GM12892 (cell line): ENCODE measurements at regions not wholly inside any gene's neighbourhood (a gene's known extent, or its start where the extent isn't known, plus 50 kb on each side); places are given as distances from the start of the nearest gene placed in this dataset.

Experiments
- DNase-seq: peaks from one replicate; pipeline ENCODE4 v3.0.0; 2011; ENCODE audit not compliant: insufficient read length
- FAIRE-seq: peaks from 2 replicates; lab custom pipeline; 2011; peaks lifted over from hg19 to GRCh38; lab: Jason Lieb, UNC
- POLR2A ChIP-seq: IDR thresholded peaks from 2 replicates; pipeline ENCODE4 v1.6.1; 2011; ENCODE audit warnings: low read depth, low read length, control low read depth
- POLR2AphosphoS5 ChIP-seq: IDR thresholded peaks from 2 replicates; pipeline ENCODE4 v1.6.1; 2011; ENCODE audit warnings: low read depth, low read length, control low read depth
- TAF1 ChIP-seq: IDR thresholded peaks from 2 replicates; pipeline ENCODE4 v1.6.1; 2011; ENCODE audit warnings: low read depth, mild to moderate bottlenecking, control low read depth, low read length, borderline replicate concordance

GRCh38 chr20:6715401-6715941 lies 52.0 kb upstream of the BMP2 start:
- DNase-seq (no peak), FAIRE-seq (no peak)
- TF ChIP-seq POLR2A, result no peak
- no peak for TF ChIP-seq POLR2AphosphoS5
- TF ChIP-seq TAF1, result no peak

GRCh38 chr20:6714279-6714711 lies 53.2 kb upstream of the BMP2 start:
- TF ChIP-seq POLR2AphosphoS5, result no peak
- no peak for TF ChIP-seq TAF1
- TF ChIP-seq POLR2A, result no peak
- FAIRE-seq (no peak), DNase-seq (no peak)

- TF ChIP-seq TAF1 (no peak), POLR2A (no peak), POLR2AphosphoS5 (no peak)
- no peak for FAIRE-seq
- no peak for DNase-seq
Observed at GRCh38 chr20:6711951-6712649, 55.4 kb upstream of the BMP2 start.

- DNase-seq, result no peak
- TF ChIP-seq POLR2A (no peak), POLR2AphosphoS5 (no peak), TAF1 (no peak)
- no peak for FAIRE-seq
Observed at GRCh38 chr20:6709910-6710595, 57.4 kb upstream of the BMP2 start.

DNA sequence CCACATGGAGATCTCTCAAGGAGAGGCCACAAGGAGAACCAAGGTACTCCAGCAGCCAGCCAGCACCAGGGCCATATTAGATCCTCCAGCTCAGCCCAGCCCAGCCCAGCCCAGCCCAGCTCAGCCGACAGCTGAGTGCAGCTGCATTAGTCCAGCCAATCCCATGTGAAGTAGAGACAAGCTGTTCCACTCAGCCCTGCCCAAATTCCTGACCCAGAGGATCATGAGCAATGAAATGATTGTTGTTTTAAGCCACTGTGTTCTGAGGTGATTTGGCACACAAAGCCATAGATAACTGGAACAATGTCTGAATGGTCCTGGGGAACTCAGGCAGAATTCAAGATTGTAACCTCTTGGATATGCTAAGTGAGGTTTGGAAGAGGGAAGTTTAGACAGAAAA lies 59.5 kb upstream of the BMP2 start:
- TF ChIP-seq TAF1 (no peak), POLR2A (no peak), POLR2AphosphoS5 (no peak)

DNA sequence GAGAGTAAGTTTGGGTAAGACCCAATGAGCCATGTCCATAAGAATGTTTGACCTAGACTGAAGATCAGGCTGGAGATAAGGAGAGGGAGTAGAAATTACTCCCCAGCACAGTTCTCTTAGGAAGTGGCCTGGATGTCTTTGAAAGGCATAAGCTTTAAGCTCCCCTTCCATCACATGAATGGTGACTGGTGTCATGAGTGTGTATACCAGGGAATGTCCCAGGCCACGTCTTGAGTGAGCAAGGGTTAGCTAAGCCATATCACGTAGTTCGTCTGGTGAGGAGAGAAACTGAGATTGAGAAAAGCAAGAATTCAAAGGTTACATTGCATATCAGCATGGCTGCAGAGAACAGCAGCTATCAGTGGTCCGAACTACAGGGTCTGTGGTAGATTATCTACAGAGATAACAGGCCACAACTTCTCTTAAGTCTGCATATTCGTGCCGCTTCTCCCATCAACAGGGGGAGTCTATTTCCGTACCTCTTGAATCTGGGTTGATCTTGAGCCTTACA lies 60.1 kb upstream of the BMP2 start:
- FAIRE-seq (no peak), DNase-seq (no peak)
- TF ChIP-seq TAF1, result no peak
- no peak for TF ChIP-seq POLR2AphosphoS5
- no peak for TF ChIP-seq POLR2A

More for the DNA sequence above, 59.5 kb upstream of the BMP2 start:
- DNase-seq (no peak), FAIRE-seq (no peak)

DNA sequence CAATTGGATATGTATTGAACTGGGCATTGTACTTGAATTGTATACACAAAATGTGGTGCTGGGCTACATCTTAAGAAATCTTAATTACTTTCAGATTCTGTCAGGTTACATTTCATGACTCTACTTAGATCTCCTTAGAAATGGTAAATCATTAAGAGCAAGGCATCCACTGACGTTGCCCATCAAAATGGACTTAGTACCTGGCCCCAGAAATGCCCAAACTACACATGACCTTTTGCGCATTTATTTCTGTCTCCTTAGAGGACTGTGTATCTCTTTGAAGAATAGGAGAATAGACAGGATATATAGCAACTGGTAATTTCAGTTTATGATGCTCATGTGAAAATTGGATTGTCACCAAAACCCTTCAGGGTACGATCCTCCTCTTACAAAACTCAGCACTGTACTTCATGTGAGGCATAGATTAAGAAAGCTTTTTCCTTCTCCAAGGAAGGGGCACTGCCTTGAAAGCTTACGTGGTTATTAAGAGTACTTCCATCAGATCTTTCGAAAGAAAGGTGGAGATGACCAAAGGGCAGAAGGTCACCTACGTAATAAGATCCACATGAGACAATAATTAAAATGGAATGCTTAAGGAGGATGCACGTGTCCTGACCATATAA lies 61.4 kb upstream of the BMP2 start:
- FAIRE-seq, result no peak
- no peak for DNase-seq
- TF ChIP-seq TAF1, result no peak
- no peak for TF ChIP-seq POLR2AphosphoS5
- no peak for TF ChIP-seq POLR2A

DNA sequence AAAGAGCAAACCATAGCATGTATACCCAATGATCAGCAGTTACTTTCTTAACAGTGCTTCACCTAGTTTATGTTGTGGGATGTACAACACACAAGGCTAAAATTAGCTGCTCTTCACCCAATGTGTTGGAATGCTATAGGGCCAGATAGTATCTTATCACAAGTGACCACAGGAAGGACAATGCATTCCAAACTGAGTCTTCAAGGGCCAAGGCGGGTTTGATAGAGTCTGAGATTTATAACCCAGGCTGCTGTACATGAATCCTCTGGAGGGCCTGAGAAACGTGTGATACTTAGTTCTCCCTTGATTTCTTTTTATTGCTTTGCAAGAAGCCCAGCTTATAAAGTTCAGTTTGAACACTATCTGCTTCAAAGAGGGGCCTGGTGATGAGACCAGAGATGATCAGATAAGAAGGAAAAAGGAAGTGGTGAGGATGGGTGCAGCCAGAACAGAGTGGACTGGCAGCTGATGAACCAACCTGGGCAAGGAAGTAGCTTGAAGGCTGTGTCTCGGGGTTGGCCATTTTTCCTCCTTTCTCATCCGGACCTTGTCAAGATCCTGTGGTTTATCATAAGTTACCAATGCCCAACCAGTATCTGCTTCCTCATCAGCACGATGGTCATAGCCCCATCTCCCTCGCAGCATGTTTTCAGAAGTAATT lies 62.2 kb upstream of the BMP2 start:
- no peak for TF ChIP-seq POLR2A
- no peak for TF ChIP-seq TAF1
- TF ChIP-seq POLR2AphosphoS5, result no peak
- DNase-seq, result no peak
- no peak for FAIRE-seq

GRCh38 chr20:6704132-6704861 lies 63.2 kb upstream of the BMP2 start:
- no peak for TF ChIP-seq TAF1
- TF ChIP-seq POLR2AphosphoS5, result no peak
- no peak for TF ChIP-seq POLR2A
- FAIRE-seq, result no peak
- no peak for DNase-seq

- TF ChIP-seq POLR2AphosphoS5 (no peak), POLR2A (no peak), TAF1 (no peak)
- no peak for DNase-seq
- no peak for FAIRE-seq
Observed at GRCh38 chr20:6703656-6704055, 63.8 kb upstream of the BMP2 start.
